ENCODE measurements at regions not wholly inside any gene's neighbourhood (a gene's known extent, or its start where the extent isn't known, plus 50 kb on each side); places are given as distances from the start of the nearest gene placed in this dataset.

- DNase-seq = no peak
Observed at GRCh38 chr22:48703265-48703941, 1124.3 kb downstream of the BRD1 start.

GRCh38 chr22:48702573-48703264, 1125.0 kb downstream of the BRD1 start:
- DNase-seq = no peak

- DNase-seq = no peak
Observed at GRCh38 chr22:48701296-48702030, 1126.2 kb downstream of the BRD1 start.

GRCh38 chr22:48700566-48701295, 1126.9 kb downstream of the BRD1 start:
- no peak for DNase-seq

- no peak for DNase-seq
Observed at GRCh38 chr22:48700180-48700565, 1127.5 kb downstream of the BRD1 start.

GRCh38 chr22:48699511-48699910, 1128.2 kb downstream of the BRD1 start:
- no peak for DNase-seq

GRCh38 chr22:48698618-48699017, 1129.1 kb downstream of the BRD1 start:
- DNase-seq = no peak

- DNase-seq = no peak
Observed at GRCh38 chr22:48697694-48698276, 1129.9 kb downstream of the BRD1 start.

- DNase-seq = no peak
Observed at GRCh38 chr22:48697223-48697622, 1130.5 kb downstream of the BRD1 start.

- DNase-seq = no peak
Observed at GRCh38 chr22:48696371-48696770, 1131.3 kb downstream of the BRD1 start.

GRCh38 chr22:48695731-48696305, 1131.9 kb downstream of the BRD1 start:
- DNase-seq = no peak

- no peak for DNase-seq
Observed at GRCh38 chr22:48695251-48695650, 1132.4 kb downstream of the BRD1 start.

GRCh38 chr22:48694296-48694883, 1133.3 kb downstream of the BRD1 start:
- no peak for DNase-seq

- DNase-seq = no peak
Observed at GRCh38 chr22:48693377-48694135, 1134.1 kb downstream of the BRD1 start.

- DNase-seq = no peak
Observed at GRCh38 chr22:48692734-48693376, 1134.8 kb downstream of the BRD1 start.

GRCh38 chr22:48691431-48691851, 1136.2 kb downstream of the BRD1 start:
- DNase-seq = no peak

- no peak for DNase-seq
Observed at GRCh38 chr22:48690583-48691317, 1136.9 kb downstream of the BRD1 start.

GRCh38 chr22:48689206-48689605, 1138.5 kb downstream of the BRD1 start:
- DNase-seq = no peak

GRCh38 chr22:48688366-48688765, 1139.3 kb downstream of the BRD1 start:
- DNase-seq = no peak

- DNase-seq = no peak
Observed at GRCh38 chr22:48687606-48688005, 1140.1 kb downstream of the BRD1 start.
